ENCODE measurements at regions not wholly inside any gene's neighbourhood (a gene's known extent, or its start where the extent isn't known, plus 50 kb on each side); places are given as distances from the start of the nearest gene placed in this dataset.

GRCh38 chr10:75288140-75288711, 52.5 kb upstream of the COMTD1 start:
- TF ChIP-seq CREM (CRISPR knock-in tag; IDR thresholded peaks at IDR 0.05) (no peak), CTCF (IDR thresholded peaks at IDR 0.05) (no peak), USF1 (CRISPR knock-in tag; IDR thresholded peaks at IDR 0.05) (no peak), CBFB (CRISPR knock-in tag; IDR thresholded peaks at IDR 0.05; ENCODE audit: low read depth) (no peak), MAX (CRISPR knock-in tag; IDR thresholded peaks at IDR 0.05) (no peak), GABPB1 (CRISPR knock-in tag; IDR thresholded peaks at IDR 0.05) (no peak), CREB1 (CRISPR knock-in tag; IDR thresholded peaks at IDR 0.05) (no peak)
- TF ChIP-seq, protein P1, sequence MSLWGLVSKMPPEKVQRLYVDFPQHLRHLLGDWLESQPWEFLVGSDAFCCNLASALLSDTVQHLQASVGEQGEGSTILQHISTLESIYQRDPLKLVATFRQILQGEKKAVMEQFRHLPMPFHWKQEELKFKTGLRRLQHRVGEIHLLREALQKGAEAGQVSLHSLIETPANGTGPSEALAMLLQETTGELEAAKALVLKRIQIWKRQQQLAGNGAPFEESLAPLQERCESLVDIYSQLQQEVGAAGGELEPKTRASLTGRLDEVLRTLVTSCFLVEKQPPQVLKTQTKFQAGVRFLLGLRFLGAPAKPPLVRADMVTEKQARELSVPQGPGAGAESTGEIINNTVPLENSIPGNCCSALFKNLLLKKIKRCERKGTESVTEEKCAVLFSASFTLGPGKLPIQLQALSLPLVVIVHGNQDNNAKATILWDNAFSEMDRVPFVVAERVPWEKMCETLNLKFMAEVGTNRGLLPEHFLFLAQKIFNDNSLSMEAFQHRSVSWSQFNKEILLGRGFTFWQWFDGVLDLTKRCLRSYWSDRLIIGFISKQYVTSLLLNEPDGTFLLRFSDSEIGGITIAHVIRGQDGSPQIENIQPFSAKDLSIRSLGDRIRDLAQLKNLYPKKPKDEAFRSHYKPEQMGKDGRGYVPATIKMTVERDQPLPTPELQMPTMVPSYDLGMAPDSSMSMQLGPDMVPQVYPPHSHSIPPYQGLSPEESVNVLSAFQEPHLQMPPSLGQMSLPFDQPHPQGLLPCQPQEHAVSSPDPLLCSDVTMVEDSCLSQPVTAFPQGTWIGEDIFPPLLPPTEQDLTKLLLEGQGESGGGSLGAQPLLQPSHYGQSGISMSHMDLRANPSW (CRISPR knock-in tag; conservative IDR thresholded peaks at IDR 0.05; ENCODE audit: low read depth) = no peak
